Right lobe of liver (tissue), 4 donors: ENCODE measurements at regions not wholly inside any gene's neighbourhood (a gene's known extent, or its start where the extent isn't known, plus 50 kb on each side); places are given as distances from the start of the nearest gene placed in this dataset.

Source experiments
- POLR2A ChIP-seq: fragments of 450-650 bp; IDR thresholded peaks from one replicate; pipeline ENCODE4 v1.6.1; 2017; ENCODE audit warnings: antibody characterized with exemption, mild to moderate bottlenecking
- TF ChIP-seq, protein P1 (sequence below), 4 donors: fragments of 200-600 bp in 3 of 4; fragments of 450-650 bp in 1 of 4; IDR thresholded peaks; one replicate each; pipeline versions ENCODE4 v1.5.1 to v1.8.0; 2016 to 2022; ENCODE audit warnings: antibody characterized with exemption in 4 of 4, mild to moderate bottlenecking in 2 of 4
- donor health status: DM: no; HTN: no; CAD: no.
- donor health status: DM: no; HTN: no; CAD: no.
- donor health status: DM: no; HTN: yes; CAD: no.

DNA sequence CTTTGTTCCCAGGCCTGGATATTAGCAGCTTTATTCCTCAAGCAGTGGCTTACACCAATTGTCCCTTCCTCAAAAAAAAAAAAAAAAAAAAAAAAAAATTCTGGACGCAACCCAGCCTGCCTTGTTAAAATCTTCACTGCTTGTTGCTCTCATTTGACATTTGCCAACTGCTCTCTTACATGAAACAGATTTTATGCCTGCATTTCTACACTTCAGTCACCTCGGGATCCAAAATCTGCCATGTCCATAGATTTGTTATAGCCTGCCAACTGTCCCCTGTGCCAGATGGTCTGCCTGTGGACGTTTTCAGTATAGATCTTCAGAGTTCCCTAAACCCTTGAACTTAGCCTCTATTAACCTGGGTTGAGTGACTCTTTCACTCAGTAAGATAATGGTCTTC is 651.5 kb downstream of the FSCB start:
- TF ChIP-seq, protein P1, sequence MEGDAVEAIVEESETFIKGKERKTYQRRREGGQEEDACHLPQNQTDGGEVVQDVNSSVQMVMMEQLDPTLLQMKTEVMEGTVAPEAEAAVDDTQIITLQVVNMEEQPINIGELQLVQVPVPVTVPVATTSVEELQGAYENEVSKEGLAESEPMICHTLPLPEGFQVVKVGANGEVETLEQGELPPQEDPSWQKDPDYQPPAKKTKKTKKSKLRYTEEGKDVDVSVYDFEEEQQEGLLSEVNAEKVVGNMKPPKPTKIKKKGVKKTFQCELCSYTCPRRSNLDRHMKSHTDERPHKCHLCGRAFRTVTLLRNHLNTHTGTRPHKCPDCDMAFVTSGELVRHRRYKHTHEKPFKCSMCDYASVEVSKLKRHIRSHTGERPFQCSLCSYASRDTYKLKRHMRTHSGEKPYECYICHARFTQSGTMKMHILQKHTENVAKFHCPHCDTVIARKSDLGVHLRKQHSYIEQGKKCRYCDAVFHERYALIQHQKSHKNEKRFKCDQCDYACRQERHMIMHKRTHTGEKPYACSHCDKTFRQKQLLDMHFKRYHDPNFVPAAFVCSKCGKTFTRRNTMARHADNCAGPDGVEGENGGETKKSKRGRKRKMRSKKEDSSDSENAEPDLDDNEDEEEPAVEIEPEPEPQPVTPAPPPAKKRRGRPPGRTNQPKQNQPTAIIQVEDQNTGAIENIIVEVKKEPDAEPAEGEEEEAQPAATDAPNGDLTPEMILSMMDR (IDR thresholded peaks at IDR 0.05), result no peak
- TF ChIP-seq POLR2A, result no peak
